Lower leg skin (tissue), 4 donors: ENCODE measurements at regions not wholly inside any gene's neighbourhood (a gene's known extent, or its start where the extent isn't known, plus 50 kb on each side); places are given as distances from the start of the nearest gene placed in this dataset.

Experiments
- DNase-seq, 2 donors: peaks; one replicate each; pipeline ENCODE4 v3.0.0-alpha.2; 2019; ENCODE audit warnings: low spot score in 2 of 2
- H3K4me3 ChIP-seq: fragments of 200-600 bp; sonication (generic); 2 replicates; pipeline ENCODE4 v1.5.1; 2017; ENCODE audit warnings: mild to moderate bottlenecking, low read depth; ENCODE audit not compliant: poor library complexity, severe bottlenecking
- POLR2A ChIP-seq, 2 donors: fragments of 450-650 bp; IDR thresholded peaks; one replicate each; pipeline ENCODE4 v1.6.1; 2016 to 2017; ENCODE audit warnings: antibody characterized with exemption in 2 of 2, mild to moderate bottlenecking in 1 of 2, moderate library complexity in 1 of 2
- WGBS, 2 donors: methylation state at CpG; one replicate each; pipeline ENCODE4 v1.1.5; 2018; 5-methylcytosine and 5-hydroxymethylcytosine counted together
- intact Hi-C: fragments of 100-400 bp; cut with DNase I; formaldehyde crosslinking; loops from one replicate; pipeline ENCODE4 v1.15.0; 2023; ENCODE audit warnings: low total_unique reads
- TF ChIP-seq, protein P1 (sequence below), 3 donors: fragments of 450-650 bp; IDR thresholded peaks; one replicate each; pipeline ENCODE4 v1.5.1; 2016; ENCODE audit warnings: antibody characterized with exemption in 3 of 3, mild to moderate bottlenecking in 3 of 3, moderate library complexity in 2 of 3

DNA sequence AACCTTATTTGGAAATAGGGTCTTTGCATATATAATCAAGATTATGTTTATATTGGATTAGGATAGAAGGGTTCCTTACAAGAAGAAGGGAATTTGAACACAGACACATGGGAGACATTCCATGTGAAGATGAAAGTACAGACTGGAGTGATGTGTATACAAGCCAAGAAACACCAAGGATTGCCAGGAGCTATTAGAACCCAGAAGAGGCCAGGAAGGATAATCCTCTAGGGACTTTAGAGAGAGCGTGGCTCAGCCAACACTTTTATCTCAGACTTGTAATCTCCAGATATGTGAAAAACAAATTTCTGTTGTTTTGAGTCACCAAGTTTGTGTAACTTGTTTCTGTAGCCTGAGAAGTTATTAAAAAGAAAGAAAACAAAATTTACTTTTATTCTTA, 1173.9 kb upstream of the CITED2 start:
- intact Hi-C loops: no loop called here
- WGBS, 2 donors: 24 to 29% methylated on average over 1 of the region's 1 CpG
- TF ChIP-seq, protein P1, sequence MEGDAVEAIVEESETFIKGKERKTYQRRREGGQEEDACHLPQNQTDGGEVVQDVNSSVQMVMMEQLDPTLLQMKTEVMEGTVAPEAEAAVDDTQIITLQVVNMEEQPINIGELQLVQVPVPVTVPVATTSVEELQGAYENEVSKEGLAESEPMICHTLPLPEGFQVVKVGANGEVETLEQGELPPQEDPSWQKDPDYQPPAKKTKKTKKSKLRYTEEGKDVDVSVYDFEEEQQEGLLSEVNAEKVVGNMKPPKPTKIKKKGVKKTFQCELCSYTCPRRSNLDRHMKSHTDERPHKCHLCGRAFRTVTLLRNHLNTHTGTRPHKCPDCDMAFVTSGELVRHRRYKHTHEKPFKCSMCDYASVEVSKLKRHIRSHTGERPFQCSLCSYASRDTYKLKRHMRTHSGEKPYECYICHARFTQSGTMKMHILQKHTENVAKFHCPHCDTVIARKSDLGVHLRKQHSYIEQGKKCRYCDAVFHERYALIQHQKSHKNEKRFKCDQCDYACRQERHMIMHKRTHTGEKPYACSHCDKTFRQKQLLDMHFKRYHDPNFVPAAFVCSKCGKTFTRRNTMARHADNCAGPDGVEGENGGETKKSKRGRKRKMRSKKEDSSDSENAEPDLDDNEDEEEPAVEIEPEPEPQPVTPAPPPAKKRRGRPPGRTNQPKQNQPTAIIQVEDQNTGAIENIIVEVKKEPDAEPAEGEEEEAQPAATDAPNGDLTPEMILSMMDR (IDR thresholded peaks at IDR 0.05): no peak
- no peak for TF ChIP-seq POLR2A (IDR thresholded peaks at IDR 0.05)
- no peak for DNase-seq
- no peak overlapping the region for H3K4me3 ChIP-seq

DNA sequence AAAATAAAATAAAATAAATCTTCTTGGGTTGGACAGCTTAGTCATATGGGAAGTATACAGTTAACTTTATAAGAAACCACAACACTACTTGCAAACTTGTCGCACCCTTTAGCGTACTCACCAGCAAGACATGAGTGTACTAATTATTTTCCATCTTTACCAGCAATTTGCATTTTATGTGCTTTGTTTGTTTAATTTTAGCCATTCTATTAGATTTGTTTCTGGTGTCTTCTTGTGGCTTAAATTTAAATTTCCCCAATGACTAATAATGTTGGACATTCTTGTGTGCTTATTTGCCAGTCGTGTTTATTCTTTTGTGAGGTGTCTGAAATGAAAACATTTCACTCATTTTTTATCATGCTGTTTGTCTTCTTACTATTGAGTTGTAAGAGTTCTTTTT, 1172.2 kb upstream of the CITED2 start:
- no peak for TF ChIP-seq POLR2A (IDR thresholded peaks at IDR 0.05)
- TF ChIP-seq, protein P1 (IDR thresholded peaks at IDR 0.05): no peak
- intact Hi-C loops: no loop called here
- 66 to 82% methylated on average over 3 of the region's 3 CpGs for WGBS, 2 donors
- no peak for DNase-seq
- no peak overlapping the region for H3K4me3 ChIP-seq

DNA sequence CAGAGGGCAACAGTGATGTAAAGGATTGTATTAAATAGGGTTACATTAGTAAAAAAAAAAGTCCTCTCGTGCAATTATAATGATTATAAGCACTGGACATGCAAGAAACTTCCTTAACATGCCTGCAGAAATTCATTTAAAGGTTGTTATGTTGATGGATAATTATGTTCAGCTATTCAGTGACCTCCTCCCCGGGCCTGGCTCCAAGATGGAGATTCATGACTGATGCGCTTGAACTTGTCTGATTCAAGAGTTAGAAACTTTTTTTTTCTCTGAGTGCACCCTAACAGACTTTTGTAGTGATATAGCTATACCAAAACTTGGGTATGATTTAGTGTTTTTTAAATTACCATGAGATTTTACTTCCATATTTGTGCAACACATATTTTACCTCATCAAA, 1170.0 kb upstream of the CITED2 start:
- TF ChIP-seq POLR2A (IDR thresholded peaks at IDR 0.05): no peak
- TF ChIP-seq, protein P1 (IDR thresholded peaks at IDR 0.05): no peak
- H3K4me3 ChIP-seq: no peak overlapping the region
- intact Hi-C loops: no loop called here
- 60 to 64% methylated on average over 3 of the region's 3 CpGs for WGBS, 2 donors
- no peak for DNase-seq

DNA sequence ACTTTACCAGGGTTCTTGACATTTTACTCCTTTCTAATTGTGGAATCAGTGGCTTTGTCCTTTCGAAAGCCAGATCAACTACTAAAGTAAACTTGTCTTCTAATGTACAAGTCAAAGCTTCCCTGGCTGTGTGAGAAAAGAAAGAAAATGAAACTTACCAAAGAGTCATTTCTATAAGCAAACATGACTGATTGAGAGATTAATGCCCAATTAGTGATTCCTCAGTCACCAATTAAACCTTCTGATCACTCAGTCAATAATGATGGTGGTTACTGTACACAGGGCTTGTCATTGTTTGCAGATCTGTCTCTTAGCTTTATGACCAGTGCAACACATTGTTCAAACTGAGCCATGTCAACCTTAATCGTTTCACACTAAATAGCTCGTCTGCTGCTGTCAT, 1168.4 kb upstream of the CITED2 start:
- TF ChIP-seq, protein P1 (IDR thresholded peaks at IDR 0.05): no peak
- intact Hi-C loops: no loop called here
- 89 to 90% methylated on average over 3 of the region's 3 CpGs for WGBS, 2 donors
- DNase-seq: no peak
- no peak overlapping the region for H3K4me3 ChIP-seq

DNA sequence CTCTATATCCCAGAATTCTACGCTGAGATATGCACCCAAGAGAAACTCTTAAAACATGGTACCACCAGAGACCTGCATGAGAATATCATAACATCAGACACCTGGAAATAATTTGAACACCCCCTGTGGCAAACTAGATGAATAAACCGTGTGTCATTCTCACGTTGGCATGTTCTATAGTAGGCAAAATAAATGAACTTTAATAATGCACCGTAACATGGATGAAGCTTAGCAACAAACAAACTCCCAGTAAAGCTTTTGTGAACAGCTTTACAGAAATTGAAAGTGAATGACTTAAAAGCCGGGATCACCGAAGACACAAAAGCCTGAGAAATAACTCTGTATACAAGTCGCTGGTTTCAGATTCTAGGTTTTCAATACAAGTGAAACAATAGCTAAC, 1166.8 kb upstream of the CITED2 start:
- no peak overlapping the region for H3K4me3 ChIP-seq
- TF ChIP-seq, protein P1 (IDR thresholded peaks at IDR 0.05): no peak
- TF ChIP-seq POLR2A (IDR thresholded peaks at IDR 0.05): no peak
- DNase-seq: no peak
- WGBS, 2 donors: 64 to 69% methylated on average over 7 of the region's 7 CpGs
- intact Hi-C loops: no loop called here

DNA sequence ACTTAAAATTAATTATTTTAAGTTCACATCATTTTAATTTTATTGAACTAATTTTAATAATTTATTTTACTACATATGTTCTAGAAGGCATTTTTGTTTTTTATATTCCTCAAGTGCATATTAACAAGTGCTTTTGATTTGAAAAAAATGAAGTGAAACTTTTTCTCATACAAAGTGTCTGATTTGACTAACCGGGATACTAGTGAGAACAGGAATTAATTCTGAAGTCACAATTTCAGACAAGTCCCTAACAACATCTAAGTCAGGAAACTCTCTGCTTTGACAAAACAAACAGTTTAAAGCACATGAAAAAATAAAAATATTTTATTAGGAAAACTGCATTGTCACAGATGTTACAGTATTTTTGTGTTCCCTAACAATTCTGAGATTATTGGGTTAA, 1166.3 kb upstream of the CITED2 start:
- H3K4me3 ChIP-seq: no peak overlapping the region
- intact Hi-C loops: no loop called here
- TF ChIP-seq, protein P1 (IDR thresholded peaks at IDR 0.05): no peak
- no peak for TF ChIP-seq POLR2A (IDR thresholded peaks at IDR 0.05)
- WGBS, 2 donors: 76 to 88% methylated on average over 1 of the region's 1 CpG
- no peak for DNase-seq
